H1 (cell line): ENCODE measurements at regions not wholly inside any gene's neighbourhood (a gene's known extent, or its start where the extent isn't known, plus 50 kb on each side); places are given as distances from the start of the nearest gene placed in this dataset.

Experiments
- CTCF ChIA-PET: fragments of 300-600 bp; sonication (Branson Sonifier 250); formaldehyde crosslinking; loops from one replicate; lab custom pipeline; 2021; ENCODE audit not compliant: partially characterized antibody; lab: Charles Lee
- POLR2A ChIA-PET: fragments of 300-600 bp; sonication (Branson Sonifier 250); formaldehyde crosslinking; loops from one replicate; lab custom pipeline; 2021; ENCODE audit warnings: inconsistent platforms; ENCODE audit not compliant: partially characterized antibody; lab: Charles Lee
- DNase-seq, 2 experiments: peaks; one replicate each; pipeline versions ENCODE4 v3.0.0 to v3.0.0-alpha.2; 2010 to 2022; ENCODE audit warnings: low spot score in 2 of 2, low read depth in 1 of 2, mixed read lengths in 1 of 2
- FAIRE-seq: peaks from 2 replicates; lab custom pipeline; 2011; peaks lifted over from hg19 to GRCh38; lab: Jason Lieb, UNC
- H2AFZ ChIP-seq: 2 replicates; pipeline ENCODE4 v1.8.1; 2012; ENCODE audit warnings: low read length, inconsistent platforms
- H2AK5ac ChIP-seq: 2 replicates; pipeline ENCODE4 v1.6.1; 2013; ENCODE audit warnings: low read depth, low read length
- H2BK120ac ChIP-seq: replicated peaks from 2 replicates; pipeline ENCODE3; 2013; ENCODE audit warnings: low read depth, low read length, inconsistent platforms
- H2BK12ac ChIP-seq: 2 replicates; pipeline ENCODE4 v1.6.1; 2013; ENCODE audit warnings: low read depth, low read length
- H2BK15ac ChIP-seq: 2 replicates; pipeline ENCODE4 v1.6.1; 2013; ENCODE audit warnings: low read length
- H2BK20ac ChIP-seq: 2 replicates; pipeline ENCODE4 v1.6.1; 2013; ENCODE audit warnings: low read length
- H2BK5ac ChIP-seq: 2 replicates; pipeline ENCODE4 v1.6.1; 2013; ENCODE audit warnings: low read depth, low read length
- H3K14ac ChIP-seq: 2 replicates; pipeline ENCODE4 v1.6.1; 2013; ENCODE audit warnings: inconsistent platforms; ENCODE audit not compliant: insufficient read length
- H3K18ac ChIP-seq: 2 replicates; pipeline ENCODE4 v1.6.1; 2013; ENCODE audit warnings: low read length; ENCODE audit errors: extremely low read depth
- H3K23ac ChIP-seq: 2 replicates; pipeline ENCODE4 v1.6.1; 2013; ENCODE audit warnings: inconsistent platforms; ENCODE audit not compliant: insufficient read length
- H3K23me2 ChIP-seq: 2 replicates; pipeline ENCODE4 v1.6.1; 2013; ENCODE audit warnings: low read depth, low read length
- H3K27ac ChIP-seq: 2 replicates; pipeline ENCODE4 v1.6.1; 2011; ENCODE audit warnings: low read depth, low read length, inconsistent platforms
- H3K27me3 ChIP-seq, 4 experiments: replicated peaks in 1 of 4; 1 replicate in 1 of 4; 2 replicates in 3 of 4; pipeline versions ENCODE4 v1.6.1 to v1.8.1; 2011 to 2013; ENCODE audit warnings: low read length in 3 of 4, mild to moderate bottlenecking in 3 of 4, inconsistent platforms in 2 of 4, mixed read lengths in 2 of 4, moderate library complexity in 1 of 4; ENCODE audit not compliant: control insufficient read depth in 3 of 4, insufficient read depth in 3 of 4; ENCODE audit errors: extremely low read depth in 1 of 4
- H3K36me3 ChIP-seq, 4 experiments: 2 replicates each; pipeline versions ENCODE4 v1.6.1 to v1.8.1; 2011 to 2013; ENCODE audit warnings: mild to moderate bottlenecking in 4 of 4, low read length in 3 of 4, moderate library complexity in 2 of 4, control low read depth in 1 of 4, inconsistent platforms in 1 of 4; ENCODE audit not compliant: insufficient read depth in 4 of 4, control insufficient read depth in 2 of 4
- H3K4ac ChIP-seq: replicated peaks from 2 replicates; pipeline ENCODE3; 2013; ENCODE audit warnings: low read length, low read depth, mixed read lengths, inconsistent platforms; ENCODE audit not compliant: insufficient read length
- H3K4me1 ChIP-seq, 4 experiments: replicated peaks in 1 of 4; 1 replicate in 1 of 4; 2 replicates in 3 of 4; pipeline versions ENCODE4 v1.6.1 to v1.8.1; 2011 to 2013; ENCODE audit warnings: low read length in 3 of 4, inconsistent platforms in 2 of 4, mixed read lengths in 1 of 4; ENCODE audit not compliant: insufficient read depth in 4 of 4, control insufficient read depth in 3 of 4
- H3K4me2 ChIP-seq, 2 experiments: 2 replicates each; pipeline versions ENCODE4 v1.6.1 to v1.8.1; 2011 to 2013; ENCODE audit warnings: low read depth in 2 of 2, low read length in 2 of 2, control low read depth in 1 of 2, inconsistent platforms in 1 of 2, mild to moderate bottlenecking in 1 of 2; ENCODE audit not compliant: insufficient read depth in 1 of 2
- H3K4me3 ChIP-seq, 4 experiments: fragments of 200-600, 300-600 bp in 1 of 4; sonication (generic), shearing (Covaris generic), sonication (Bioruptor Twin) in 1 of 4; 2 replicates each; pipeline versions ENCODE4 v1.5.1 to v1.8.1; 2011 to 2016; ENCODE audit warnings: low read length in 4 of 4, low read depth in 3 of 4, control low read depth in 2 of 4, inconsistent platforms in 2 of 4, mild to moderate bottlenecking in 2 of 4, mixed read lengths in 1 of 4, moderate library complexity in 1 of 4; ENCODE audit not compliant: insufficient read depth in 2 of 4; ENCODE audit errors: extremely low read depth in 1 of 4
- H3K56ac ChIP-seq: replicated peaks from 2 replicates; pipeline ENCODE3; 2013; ENCODE audit warnings: low read depth, mild to moderate bottlenecking, mixed read lengths, low read length, inconsistent platforms; ENCODE audit not compliant: insufficient read length
- H3K79me1 ChIP-seq: 2 replicates; pipeline ENCODE4 v1.6.1; 2013; ENCODE audit warnings: low read depth, low read length, control low read depth
- H3K79me2 ChIP-seq, 2 experiments: 2 replicates each; pipeline versions ENCODE4 v1.6.1 to v1.8.1; 2012 to 2013; ENCODE audit warnings: low read length in 2 of 2, mild to moderate bottlenecking in 2 of 2, inconsistent platforms in 1 of 2; ENCODE audit not compliant: insufficient read depth in 2 of 2, control insufficient read depth in 1 of 2
- H3K9ac ChIP-seq, 4 experiments: replicated peaks in 1 of 4; 1 replicate in 1 of 4; 2 replicates in 3 of 4; pipeline versions ENCODE4 v1.6.1 to v1.8.1; 2011 to 2013; ENCODE audit warnings: low read depth in 3 of 4, low read length in 3 of 4, control low read depth in 2 of 4, mild to moderate bottlenecking in 2 of 4, moderate library complexity in 2 of 4, inconsistent platforms in 1 of 4; ENCODE audit errors: extremely low read depth in 1 of 4
- H3K9me3 ChIP-seq, 2 experiments: 2 replicates each; pipeline versions ENCODE4 v1.6.1 to v1.8.1; 2012 to 2013; ENCODE audit warnings: mild to moderate bottlenecking in 2 of 2, moderate library complexity in 2 of 2, control low read depth in 1 of 2, inconsistent platforms in 1 of 2, low read depth in 1 of 2, low read length in 1 of 2, mixed read lengths in 1 of 2; ENCODE audit not compliant: insufficient read depth in 2 of 2
- H4K20me1 ChIP-seq, 2 experiments: replicated peaks in 1 of 2; 2 replicates each; pipeline versions ENCODE3 to v1.8.1; 2011 to 2013; ENCODE audit warnings: inconsistent platforms in 2 of 2, low read length in 2 of 2, mild to moderate bottlenecking in 1 of 2; ENCODE audit not compliant: insufficient read depth in 2 of 2, control insufficient read depth in 1 of 2
- H4K5ac ChIP-seq: 2 replicates; pipeline ENCODE4 v1.6.1; 2013; ENCODE audit warnings: low read length, low read depth, mixed read lengths, inconsistent platforms; ENCODE audit not compliant: insufficient read length
- H4K8ac ChIP-seq: 2 replicates; pipeline ENCODE4 v1.8.0; 2013; ENCODE audit warnings: mild to moderate bottlenecking, moderate library complexity, low read length, inconsistent platforms; ENCODE audit not compliant: insufficient read depth; ENCODE audit errors: extremely low read depth
- H4K91ac ChIP-seq: replicated peaks from 2 replicates; pipeline ENCODE3; 2013; ENCODE audit warnings: low read length, mixed read lengths, inconsistent platforms; ENCODE audit not compliant: insufficient read length
- SUZ12 ChIP-seq: fragments of 200-600 bp; sonication (generic); IDR thresholded peaks from 2 replicates; pipeline ENCODE4 v1.6.1; 2012; ENCODE audit warnings: mild to moderate bottlenecking, inconsistent platforms, low read length, moderate library complexity, mixed read lengths
- WGBS, 2 experiments: shearing (Covaris generic) in 1 of 2; methylation state at CpG; one replicate each; pipeline versions ENCODE4 v1.1.6 to v1.1.7; 2013 to 2015; ENCODE audit warnings: low lambda C conversion rate in 2 of 2, mixed read lengths in 2 of 2, inconsistent platforms in 1 of 2, low coverage in 1 of 2, missing lambda C conversion rate in 1 of 2; ENCODE audit not compliant: insufficient replicate concordance in 2 of 2, insufficient coverage in 1 of 2, insufficient read length in 1 of 2; ENCODE audit errors: extremely low coverage in 1 of 2, missing lambda C conversion rate in 1 of 2; 5-methylcytosine and 5-hydroxymethylcytosine counted together
- TF ChIP-seq, protein P1 (sequence below): IDR thresholded peaks from 2 replicates; pipeline ENCODE4 v1.6.1; 2012; ENCODE audit warnings: inconsistent platforms

DNA sequence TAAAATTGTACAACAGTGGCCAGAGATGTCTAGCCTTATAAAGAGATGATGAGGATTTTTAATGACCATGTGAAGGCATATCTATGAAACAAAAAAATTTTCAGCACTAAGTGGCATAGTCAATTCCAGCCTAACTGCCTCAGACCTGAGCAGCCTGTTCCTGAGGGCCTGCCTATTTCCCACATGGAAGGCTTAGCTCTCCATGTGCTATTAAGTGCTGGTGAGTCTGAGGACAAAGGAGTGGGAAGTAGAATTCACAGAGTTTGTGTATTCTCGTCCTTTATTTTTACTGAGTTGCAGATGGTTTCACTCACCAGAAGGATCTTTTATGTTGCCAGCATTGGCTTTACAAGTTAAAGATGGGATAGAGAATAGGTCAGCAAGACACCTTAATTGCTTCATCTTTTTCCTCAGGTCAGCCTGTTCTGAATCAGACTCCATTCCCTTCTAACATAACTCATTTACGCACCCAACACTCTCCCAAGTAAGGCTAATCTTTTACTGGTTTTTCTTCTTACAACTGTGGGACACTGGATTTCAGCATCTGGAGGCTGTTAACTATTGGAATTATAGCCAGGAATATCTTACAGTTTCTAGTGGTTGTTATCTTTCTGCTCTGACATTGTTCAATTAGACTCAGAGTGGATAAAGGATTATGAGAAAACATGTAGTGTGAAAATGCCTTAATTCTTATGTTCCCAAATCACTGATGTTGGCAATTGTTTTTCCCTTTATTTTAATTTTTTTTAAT is 76.8 kb downstream of the ISOC1 start:
- 83% methylated on average over 2 of the region's 2 CpGs; no CpG with 5 or more reads in 1 of the 2 experiments for WGBS, 2 experiments
- Histone ChIP-seq H3K9ac (no peak overlapping the region), H4K8ac (no peak overlapping the region), H2BK20ac (no peak overlapping the region), H3K23me2 (no peaks in the 10 kb centered on the region), H2BK120ac (no peak overlapping the region), H2BK5ac (no peak overlapping the region), H3K4ac (no peak overlapping the region), H3K79me2 (no peaks in the 10 kb centered on the region), H3K4me1 (no peaks in the 10 kb centered on the region; a peak in 1 of 7 replicates), H4K5ac (no peak overlapping the region), H3K18ac (no peak overlapping the region), H4K20me1 (no peaks in the 10 kb centered on the region), H2AK5ac (no peak overlapping the region), H2AFZ (peak overlapping the region; percentile 90), H4K91ac (no peak overlapping the region), H3K9me3 (no peaks in the 10 kb centered on the region), H3K4me2 (no peak overlapping the region), H3K36me3 (no peaks in the 10 kb centered on the region), H3K27me3 (peaks cover 0 to under 1% (median 0%) of the 10 kb centered on the region in 4 experiments; a peak in 1 of 7 replicates), H3K4me3 (no peak overlapping the region), H2BK15ac (no peak overlapping the region), H3K79me1 (no peaks in the 10 kb centered on the region), H2BK12ac (no peak overlapping the region), H3K27ac (no peak overlapping the region), H3K23ac (no peak overlapping the region), H3K56ac (no peak overlapping the region), H3K14ac (no peak overlapping the region)
- POLR2A ChIA-PET: interaction anchor here (1.4 kb wide), 1 partner anchor 290 kb away, joined by 4 read pairs; no protein-coding TSS in a partner anchor
- DNase-seq (no peak), FAIRE-seq (no peak)
- CTCF ChIA-PET: interaction anchor here (1.6 kb wide), 1 partner anchor 265 kb away, joined by 3 read pairs; no protein-coding TSS in a partner anchor
- no peak for TF ChIP-seq SUZ12
- TF ChIP-seq, protein P1, sequence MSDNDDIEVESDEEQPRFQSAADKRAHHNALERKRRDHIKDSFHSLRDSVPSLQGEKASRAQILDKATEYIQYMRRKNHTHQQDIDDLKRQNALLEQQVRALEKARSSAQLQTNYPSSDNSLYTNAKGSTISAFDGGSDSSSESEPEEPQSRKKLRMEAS: peak; percentile 45; the same call in 1 of the 2 replicates
